Smooth muscle cell (in vitro differentiated cells): ENCODE measurements at regions not wholly inside any gene's neighbourhood (a gene's known extent, or its start where the extent isn't known, plus 50 kb on each side); places are given as distances from the start of the nearest gene placed in this dataset.

Experiments
- DNase-seq: peaks from one replicate; lab custom pipeline; 2025; ENCODE audit not compliant: unreplicated experiment; lab: John Stamatoyannopoulos, UW
- H2AFZ ChIP-seq: fragments of 200-600 bp; sonication (generic); 2 replicates; pipeline ENCODE4 v1.6.0; 2016; ENCODE audit warnings: antibody characterized with exemption, low read depth, mild to moderate bottlenecking
- H3F3A ChIP-seq: fragments of 200-600 bp; sonication (generic); 2 replicates; pipeline ENCODE4 v1.6.0; 2017; ENCODE audit warnings: antibody characterized with exemption, low read depth
- H3K27ac ChIP-seq: fragments of 200-600 bp; sonication (generic); 2 replicates; pipeline ENCODE4 v1.5.1; 2016; ENCODE audit warnings: low read depth, mild to moderate bottlenecking
- H3K27me3 ChIP-seq: fragments of 200-600 bp; sonication (generic); 2 replicates; pipeline ENCODE4 v1.6.1; 2016; ENCODE audit warnings: low read depth, mild to moderate bottlenecking
- H3K36me3 ChIP-seq: fragments of 200-600 bp; sonication (generic); 2 replicates; pipeline ENCODE4 v1.5.1; 2016; ENCODE audit warnings: low read depth
- H3K4me1 ChIP-seq: fragments of 200-600 bp; sonication (generic); 2 replicates; pipeline ENCODE4 v1.5.1; 2016; ENCODE audit warnings: low read depth
- H3K4me2 ChIP-seq: fragments of 200-600 bp; sonication (generic); 2 replicates; pipeline ENCODE4 v1.6.0; 2016; ENCODE audit warnings: mild to moderate bottlenecking
- H3K4me3 ChIP-seq: fragments of 200-600 bp; sonication (generic); 2 replicates; pipeline ENCODE4 v1.5.1; 2016; ENCODE audit warnings: mild to moderate bottlenecking
- H3K79me2 ChIP-seq: fragments of 200-600 bp; sonication (generic); 2 replicates; pipeline ENCODE4 v1.6.0; 2016; ENCODE audit warnings: low read depth, mild to moderate bottlenecking
- H3K9ac ChIP-seq: fragments of 200-600 bp; sonication (generic); 2 replicates; pipeline ENCODE4 v1.6.0; 2016; ENCODE audit warnings: low read depth
- H3K9me3 ChIP-seq: fragments of 200-600 bp; sonication (generic); replicated peaks from 2 replicates; pipeline ENCODE4 v1.5.1; 2016; ENCODE audit warnings: low read depth
- H4K20me1 ChIP-seq: fragments of 200-600 bp; sonication (generic); 2 replicates; pipeline ENCODE4 v1.6.0; 2016; ENCODE audit warnings: low read depth
- CTCF ChIP-seq: fragments of 200-600 bp; sonication (generic); IDR thresholded peaks from 2 replicates; pipeline ENCODE4 v1.5.1; 2017; ENCODE audit warnings: borderline replicate concordance, mild to moderate bottlenecking, antibody characterized with exemption; ENCODE audit not compliant: insufficient read depth, poor library complexity, severe bottlenecking
- WGBS: methylation state at CpG from one replicate; pipeline ENCODE4 v1.1.7; 2016; ENCODE audit warnings: low lambda C conversion rate; 5-methylcytosine and 5-hydroxymethylcytosine counted together

- no peak overlapping the region for H3K4me2 ChIP-seq
- H3K9ac ChIP-seq, result no peak overlapping the region
- no peaks in the 10 kb centered on the region for H3K4me1 ChIP-seq
- no peaks in the 10 kb centered on the region for H3K36me3 ChIP-seq
- no peaks in the 10 kb centered on the region for H3K9me3 ChIP-seq
- H4K20me1 ChIP-seq, result no peaks in the 10 kb centered on the region
- H2AFZ ChIP-seq, result peak overlapping the region; percentile 47
- no peak for TF ChIP-seq CTCF
- H3K27me3 ChIP-seq, result no peaks in the 10 kb centered on the region
- H3K27ac ChIP-seq, result no peak overlapping the region
- no peak for DNase-seq
- no peaks in the 10 kb centered on the region for H3F3A ChIP-seq
- no peak overlapping the region for H3K4me3 ChIP-seq
- no peaks in the 10 kb centered on the region for H3K79me2 ChIP-seq
Measured at GRCh38 chrX:7711167-7711566, 131.8 kb upstream of the VCX start.

GRCh38 chrX:7709845-7710244 is 133.1 kb upstream of the VCX start:
- no peak for TF ChIP-seq CTCF
- no peak overlapping the region for H3K4me2 ChIP-seq
- H3K4me1 ChIP-seq, result no peaks in the 10 kb centered on the region
- no peak for DNase-seq
- H3K27me3 ChIP-seq, result no peaks in the 10 kb centered on the region
- no peaks in the 10 kb centered on the region for H3K36me3 ChIP-seq
- H3K4me3 ChIP-seq, result no peak overlapping the region
- H2AFZ ChIP-seq, result no peak overlapping the region
- H3F3A ChIP-seq, result no peaks in the 10 kb centered on the region
- H4K20me1 ChIP-seq, result no peaks in the 10 kb centered on the region
- no peaks in the 10 kb centered on the region for H3K79me2 ChIP-seq
- no peaks in the 10 kb centered on the region for H3K9me3 ChIP-seq
- H3K9ac ChIP-seq, result no peak overlapping the region
- 77% methylated on average over 4 of the region's 4 CpGs for WGBS
- no peak overlapping the region for H3K27ac ChIP-seq

GRCh38 chrX:7706032-7706431 is 136.9 kb upstream of the VCX start:
- no peak overlapping the region for H3K4me3 ChIP-seq
- no peaks in the 10 kb centered on the region for H3K79me2 ChIP-seq
- H3K27me3 ChIP-seq, result no peaks in the 10 kb centered on the region
- no peaks in the 10 kb centered on the region for H3K36me3 ChIP-seq
- TF ChIP-seq CTCF, result peak; percentile 19
- H3K27ac ChIP-seq, result no peak overlapping the region
- no peaks in the 10 kb centered on the region for H4K20me1 ChIP-seq
- no peaks in the 10 kb centered on the region for H3K4me1 ChIP-seq
- H3K9me3 ChIP-seq, result no peaks in the 10 kb centered on the region
- H3F3A ChIP-seq, result no peaks in the 10 kb centered on the region
- H3K9ac ChIP-seq, result no peak overlapping the region
- H3K4me2 ChIP-seq, result no peak overlapping the region
- H2AFZ ChIP-seq, result no peak overlapping the region
- DNase-seq, result no peak

- Histone ChIP-seq H3K79me2 (no peaks in the 10 kb centered on the region), H3K27me3 (no peaks in the 10 kb centered on the region), H3K4me2 (no peak overlapping the region), H4K20me1 (no peaks in the 10 kb centered on the region), H3K4me1 (no peaks in the 10 kb centered on the region), H3K9ac (no peak overlapping the region), H3K27ac (no peak overlapping the region), H3F3A (no peaks in the 10 kb centered on the region), H2AFZ (no peak overlapping the region), H3K36me3 (no peaks in the 10 kb centered on the region), H3K9me3 (peaks cover 6% of the 10 kb centered on the region), H3K4me3 (no peak overlapping the region)
- no peak for TF ChIP-seq CTCF
- DNase-seq, result no peak
- 68% methylated on average over 4 of the region's 4 CpGs for WGBS
Measured at GRCh38 chrX:7704205-7704604, 138.8 kb upstream of the VCX start.
